HG02588 (cell line): ENCODE measurements at regions not wholly inside any gene's neighbourhood (a gene's known extent, or its start where the extent isn't known, plus 50 kb on each side); places are given as distances from the start of the nearest gene placed in this dataset.
A peak's percentile ranks its signal among the peaks of the same experiment; 100 is the strongest.

Source experiments
- ATAC-seq: cut with Tn5 transposase; IDR thresholded peaks from one replicate; pipeline ENCODE4 v1.9.1; 2021; ENCODE audit warnings: mild to moderate bottlenecking, moderate library complexity; ENCODE audit not compliant: unreplicated experiment

GRCh38 chr12:93100610-93101009 lies 171.5 kb upstream of the EEA1 start:
- no peak for ATAC-seq

- no peak for ATAC-seq
These were observed 172.3 kb upstream of the EEA1 start for GRCh38 chr12:93101367-93101766.

- no peak for ATAC-seq
These were observed 173.2 kb upstream of the EEA1 start for GRCh38 chr12:93102312-93102711.

- no peak for ATAC-seq
These were observed 173.6 kb upstream of the EEA1 start for GRCh38 chr12:93102744-93103143.

GRCh38 chr12:93103154-93103553 lies 174.1 kb upstream of the EEA1 start:
- no peak for ATAC-seq

- ATAC-seq, result no peak
These were observed 175.4 kb upstream of the EEA1 start for GRCh38 chr12:93104535-93104934.

GRCh38 chr12:93106910-93107309 lies 177.8 kb upstream of the EEA1 start:
- ATAC-seq, result no peak

GRCh38 chr12:93107514-93108312 lies 178.6 kb upstream of the EEA1 start:
- no peak for ATAC-seq

GRCh38 chr12:93108985-93109384 lies 179.9 kb upstream of the EEA1 start:
- ATAC-seq, result no peak

- ATAC-seq, result no peak
These were observed 180.6 kb upstream of the EEA1 start for GRCh38 chr12:93109551-93110203.

- ATAC-seq, result no peak
These were observed 182.7 kb upstream of the EEA1 start for GRCh38 chr12:93111773-93112172.

- no peak for ATAC-seq
These were observed 184.4 kb upstream of the EEA1 start for GRCh38 chr12:93113317-93114006.

- no peak for ATAC-seq
These were observed 186.1 kb upstream of the EEA1 start for GRCh38 chr12:93115198-93115601.

- no peak for ATAC-seq
These were observed 186.6 kb upstream of the EEA1 start for GRCh38 chr12:93115646-93116045.

GRCh38 chr12:93116632-93117031 lies 187.5 kb upstream of the EEA1 start:
- no peak for ATAC-seq

GRCh38 chr12:93121729-93122488 lies 192.8 kb upstream of the EEA1 start:
- ATAC-seq, result no peak

- no peak for ATAC-seq
These were observed 193.5 kb upstream of the EEA1 start for GRCh38 chr12:93122569-93123091.

- ATAC-seq, result no peak
These were observed 196.0 kb upstream of the EEA1 start for GRCh38 chr12:93125126-93125525.

GRCh38 chr12:93126069-93126474 lies 197.0 kb upstream of the EEA1 start:
- ATAC-seq, result peak; percentile 43

GRCh38 chr12:93127107-93127560 lies 198.0 kb upstream of the EEA1 start:
- no peak for ATAC-seq
